ENCODE measurements at regions not wholly inside any gene's neighbourhood (a gene's known extent, or its start where the extent isn't known, plus 50 kb on each side); places are given as distances from the start of the nearest gene placed in this dataset.
"Not testable (repeated sequence)": the region's sequence is repeated elsewhere in the genome, so short reads cannot be mapped to it uniquely, and the experiment has no call there.

DNA sequence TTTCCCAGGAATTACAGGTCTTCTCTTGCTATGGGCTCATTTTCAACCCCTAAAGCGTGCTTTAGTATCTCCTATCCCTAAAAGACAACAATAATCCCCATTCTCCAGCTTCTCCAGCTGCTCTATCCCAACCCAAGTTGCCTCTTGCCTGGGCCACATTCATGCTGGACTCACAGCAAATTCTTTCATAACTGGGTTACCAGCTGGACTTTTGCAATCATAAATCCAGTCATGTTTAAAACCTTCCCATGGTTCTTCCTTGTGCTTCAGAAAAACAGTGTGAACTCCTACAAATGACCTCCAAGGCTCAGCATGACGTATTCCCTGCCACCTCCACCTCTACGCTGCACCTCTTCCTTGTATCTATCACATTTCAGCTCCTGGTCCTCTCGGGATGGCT, 346.9 kb downstream of the GADD45G start:
- no peak for DNase-seq

DNA sequence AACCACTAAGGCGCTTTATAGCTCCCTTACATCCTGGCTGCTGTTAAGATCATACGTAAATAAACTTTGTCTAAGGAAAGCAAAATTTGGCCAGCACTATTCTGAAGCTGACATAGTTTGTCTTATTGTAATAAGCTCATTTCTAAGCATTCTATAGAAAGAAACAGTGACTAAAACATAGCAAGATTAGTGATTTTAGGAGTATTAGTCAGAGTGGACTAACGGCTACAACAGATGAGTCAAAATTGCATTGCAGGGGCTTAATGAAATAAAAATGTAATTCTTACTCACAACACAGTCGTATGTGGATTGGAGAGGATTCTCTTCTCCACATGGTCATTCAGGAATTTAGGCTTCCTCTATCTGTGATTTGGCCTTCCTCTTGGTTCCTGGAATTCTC, 347.6 kb downstream of the GADD45G start:
- DNase-seq: no peak

DNA sequence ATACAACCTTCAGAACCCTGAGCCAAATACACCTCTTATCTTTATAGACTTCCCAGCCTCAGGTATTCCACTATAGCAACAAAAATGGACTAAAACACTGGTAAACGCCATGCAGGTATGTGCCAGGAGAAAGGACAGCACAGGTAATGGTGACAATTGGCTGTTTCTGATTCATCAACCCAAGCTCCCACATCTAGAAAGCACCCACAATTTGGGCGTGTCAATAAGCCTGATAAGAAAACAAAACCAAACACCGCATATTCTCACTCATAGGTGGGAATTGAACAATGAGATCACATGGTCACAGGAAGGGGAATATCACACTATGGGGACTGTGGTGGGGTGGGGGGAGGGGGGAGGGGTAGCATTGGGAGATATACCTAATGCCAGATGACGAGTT, 348.5 kb downstream of the GADD45G start:
- DNase-seq: not testable (repeated sequence)

DNA sequence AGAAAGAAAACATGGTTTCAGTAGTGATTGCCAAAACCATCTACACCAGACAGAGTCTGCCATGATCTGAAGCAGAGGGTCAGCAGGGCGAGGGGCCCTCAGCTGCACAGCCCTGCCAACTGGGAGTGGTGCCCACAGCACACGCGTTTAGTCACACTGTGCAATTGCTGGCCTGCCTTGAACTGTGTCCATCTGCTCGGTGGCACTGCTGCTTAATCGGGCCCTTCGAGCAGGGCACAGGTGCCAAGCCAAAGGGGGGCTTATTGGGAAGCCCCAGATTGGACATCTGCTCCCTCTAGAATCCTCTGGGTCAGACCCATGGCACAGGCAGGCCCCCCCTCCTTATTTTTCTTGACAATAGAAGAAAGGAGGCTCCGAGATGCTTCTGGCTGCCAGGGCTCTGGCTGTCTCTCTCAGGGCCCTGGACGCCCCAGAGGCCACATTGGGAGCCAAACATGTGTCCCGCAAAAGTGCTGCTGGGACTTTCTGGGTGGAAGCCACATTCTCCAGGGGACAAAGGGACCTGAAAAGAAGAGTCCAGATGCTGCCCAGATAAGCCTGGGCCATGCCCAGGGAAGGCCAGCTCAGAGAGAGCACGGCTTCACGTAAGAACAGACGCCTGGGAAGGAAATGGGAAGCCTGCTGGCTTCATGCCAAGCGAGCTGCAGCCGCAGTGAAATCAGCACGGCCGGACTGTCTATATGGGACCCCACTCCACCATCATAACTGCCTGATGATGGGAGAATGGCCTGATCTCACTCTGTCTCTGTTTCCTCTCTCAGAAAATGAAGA, 349.2 kb downstream of the GADD45G start:
- peak; percentile 56 for DNase-seq

DNA sequence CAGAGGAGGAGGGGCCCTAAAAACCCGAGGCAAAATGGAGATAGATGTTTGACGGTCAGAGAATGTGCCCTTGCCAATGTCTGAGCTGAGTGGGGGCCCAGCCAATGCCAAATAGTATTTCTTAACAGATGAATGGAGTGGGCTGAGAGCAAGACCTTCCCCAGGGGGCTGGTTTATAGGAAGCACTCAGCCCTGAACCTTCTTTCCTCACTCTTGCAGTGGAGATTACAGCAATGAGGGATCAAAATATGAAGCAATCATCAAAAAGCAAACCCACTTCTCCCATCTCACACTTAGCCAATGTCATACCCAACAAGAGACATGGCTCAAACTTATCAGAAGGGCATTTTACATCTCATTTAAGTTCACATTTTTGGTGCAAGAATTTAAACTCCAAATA, 350.3 kb downstream of the GADD45G start:
- DNase-seq: no peak

DNA sequence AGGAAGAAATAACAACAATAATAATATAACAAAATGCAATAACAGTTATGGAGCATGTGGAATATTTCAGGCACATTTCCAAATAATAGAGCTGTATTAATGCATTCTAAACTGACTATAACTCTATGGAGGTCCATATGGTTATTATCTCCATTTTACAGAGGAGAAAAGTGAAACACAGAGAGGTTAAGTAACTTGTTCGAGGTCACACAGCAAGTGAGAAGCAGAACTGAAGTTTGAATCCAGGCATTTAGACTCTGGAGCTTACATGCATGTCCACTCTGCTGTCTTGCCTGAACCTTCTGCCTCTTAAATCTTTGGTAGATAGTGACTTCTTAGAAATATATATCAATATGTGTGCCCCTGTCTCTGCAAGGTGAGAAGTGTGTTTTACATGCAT, 350.8 kb downstream of the GADD45G start:
- no peak for DNase-seq

DNA sequence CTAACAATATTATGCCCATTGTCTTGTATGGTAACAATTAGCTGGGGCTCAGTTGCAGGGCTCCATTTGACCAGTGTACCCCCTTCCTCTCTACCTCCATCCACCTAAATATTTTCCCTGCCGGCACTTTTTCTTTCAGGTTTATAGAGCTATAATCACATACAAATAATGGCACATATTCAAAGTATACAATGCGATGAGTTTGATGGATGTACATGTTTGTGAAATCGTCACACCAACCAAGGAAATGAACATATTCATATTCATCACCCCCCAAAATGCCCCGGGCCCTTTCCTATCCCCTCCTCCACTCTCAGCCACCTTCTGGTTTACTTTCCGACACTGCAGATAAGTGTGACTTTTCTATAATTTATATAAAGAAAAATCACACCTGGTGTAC, 351.5 kb downstream of the GADD45G start:
- no peak for DNase-seq

DNA sequence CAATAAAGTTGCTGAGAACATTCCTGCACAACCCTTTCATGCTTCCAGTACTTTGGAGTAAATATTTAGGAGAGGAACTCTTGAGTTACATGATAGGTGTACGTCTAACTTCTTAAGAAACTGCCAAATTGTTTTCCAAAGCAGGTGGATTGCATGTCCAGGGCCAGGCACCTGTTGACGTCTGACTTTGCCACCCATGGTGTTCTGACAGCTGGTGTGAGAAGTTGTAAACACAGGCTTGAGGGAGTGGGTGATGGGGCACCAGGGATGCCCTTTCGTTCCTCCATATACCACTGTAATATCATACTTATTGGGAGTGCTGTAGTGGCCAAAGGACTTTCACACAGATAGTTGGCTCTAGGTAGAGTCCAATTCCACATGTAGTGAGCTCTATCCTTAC, 352.1 kb downstream of the GADD45G start:
- DNase-seq: no peak

DNA sequence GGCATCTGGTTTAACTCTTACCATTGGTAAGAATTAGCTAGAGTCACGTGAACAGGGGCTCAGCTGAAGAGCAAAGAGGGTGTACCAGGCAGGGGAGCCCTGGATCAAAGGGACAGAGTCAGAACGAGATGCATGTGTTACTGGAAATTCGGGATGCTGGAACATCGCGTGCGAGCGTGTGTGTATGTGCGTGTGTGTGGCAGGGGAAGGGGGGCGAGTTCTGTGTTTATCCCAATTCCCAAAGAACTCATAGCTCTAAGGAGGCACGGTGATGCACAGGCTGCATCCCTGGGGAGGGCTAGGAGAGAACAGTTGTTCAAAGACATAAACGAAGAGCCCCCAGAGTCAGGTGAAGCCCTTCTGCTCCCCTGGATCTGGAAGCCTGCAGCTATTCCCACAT, 353.3 kb downstream of the GADD45G start:
- DNase-seq: no peak

DNA sequence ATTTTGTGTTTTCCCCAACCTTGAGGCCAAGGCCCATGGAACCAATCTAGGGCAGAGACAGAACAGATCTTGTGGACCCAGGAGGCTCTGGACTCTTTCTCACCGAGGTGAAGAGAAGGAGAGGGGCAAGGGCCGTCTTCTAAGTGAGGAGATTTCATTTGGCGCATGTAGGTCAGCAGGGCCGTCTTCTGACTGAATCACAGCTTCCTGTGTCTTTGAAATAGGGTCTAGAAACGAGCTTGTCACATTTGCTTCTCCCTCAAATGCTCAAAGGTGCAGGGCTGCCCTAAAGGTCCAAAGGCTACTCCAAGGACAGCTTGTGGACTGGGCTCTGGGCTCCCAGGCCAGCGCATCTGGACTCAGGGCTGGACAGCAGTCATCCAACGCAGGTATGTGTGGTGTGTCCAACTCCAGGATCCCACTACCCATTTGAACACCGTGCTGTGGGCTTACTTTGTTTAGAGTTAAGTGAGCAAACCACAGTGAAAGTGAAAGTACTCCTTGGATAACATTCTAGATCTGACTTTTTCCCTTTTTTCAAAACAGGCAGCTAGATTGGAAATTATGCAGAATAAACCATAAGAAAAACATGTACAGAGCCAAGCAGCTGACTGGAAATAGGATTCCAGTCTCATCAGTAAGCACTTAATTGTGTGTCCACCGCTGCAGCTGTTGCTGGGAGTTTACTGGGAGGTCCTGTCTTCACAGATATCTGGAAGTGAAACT, 357.0 kb downstream of the GADD45G start:
- DNase-seq: no peak

DNA sequence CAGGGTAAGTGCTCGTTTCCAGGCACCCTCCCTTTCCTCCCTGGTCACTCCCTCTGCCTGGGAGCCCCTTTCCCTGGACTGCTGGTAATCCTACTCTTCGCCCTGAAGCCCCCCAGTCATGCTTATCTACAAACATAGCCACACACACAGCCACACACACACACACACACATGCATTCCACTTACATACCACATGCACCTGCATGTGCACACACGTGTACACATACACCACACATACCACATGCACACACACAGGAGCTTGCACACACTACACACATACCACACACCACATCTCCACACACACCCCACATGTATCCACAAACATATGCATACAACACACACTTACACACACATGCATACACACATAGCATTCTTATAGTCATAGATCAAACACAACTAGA, 358.5 kb downstream of the GADD45G start:
- no peak for DNase-seq

DNA sequence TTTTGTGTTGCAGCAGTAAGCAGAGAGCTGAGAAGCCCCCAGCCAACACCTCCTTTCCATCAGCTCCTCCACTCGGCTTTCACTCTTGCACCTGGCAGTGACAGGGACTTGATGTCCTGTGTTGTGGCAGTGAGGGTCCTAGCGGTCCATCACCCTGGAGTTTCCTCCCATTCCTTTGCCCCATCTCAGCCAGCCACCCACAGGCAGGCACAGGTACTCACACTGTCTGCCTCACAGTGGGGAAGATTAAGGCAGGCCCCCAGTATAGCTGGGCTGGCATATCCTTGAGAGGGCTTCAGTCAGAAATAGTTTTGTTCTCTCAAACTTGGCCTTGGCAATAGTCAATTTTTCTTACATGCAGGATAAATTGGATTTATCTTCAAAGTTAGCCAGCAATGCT, 362.7 kb downstream of the GADD45G start:
- DNase-seq: no peak

DNA sequence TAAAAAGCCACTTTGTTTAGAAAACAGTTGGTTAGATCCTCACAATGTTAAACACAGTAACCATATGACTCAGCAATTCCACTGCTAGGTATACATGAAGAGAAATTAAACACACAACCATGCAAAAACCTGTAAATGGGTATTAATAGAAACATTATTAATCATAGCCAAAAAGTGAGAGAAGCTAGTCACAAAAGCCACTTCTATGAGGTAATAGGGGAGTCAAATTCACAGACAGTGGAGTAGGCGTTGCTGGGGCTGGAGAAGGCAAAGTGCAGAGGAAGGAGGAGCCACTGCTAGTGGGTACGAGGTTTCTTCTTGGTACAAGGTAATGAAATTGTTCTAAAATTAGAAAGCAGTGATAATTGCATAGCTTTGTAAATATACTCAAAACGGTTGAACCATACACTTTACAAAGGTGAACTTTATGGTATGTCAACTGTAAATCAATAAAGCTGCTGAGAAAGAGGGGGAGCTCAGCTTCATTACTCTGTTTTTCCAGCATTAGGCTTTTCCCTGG, 364.4 kb downstream of the GADD45G start:
- no peak for DNase-seq

DNA sequence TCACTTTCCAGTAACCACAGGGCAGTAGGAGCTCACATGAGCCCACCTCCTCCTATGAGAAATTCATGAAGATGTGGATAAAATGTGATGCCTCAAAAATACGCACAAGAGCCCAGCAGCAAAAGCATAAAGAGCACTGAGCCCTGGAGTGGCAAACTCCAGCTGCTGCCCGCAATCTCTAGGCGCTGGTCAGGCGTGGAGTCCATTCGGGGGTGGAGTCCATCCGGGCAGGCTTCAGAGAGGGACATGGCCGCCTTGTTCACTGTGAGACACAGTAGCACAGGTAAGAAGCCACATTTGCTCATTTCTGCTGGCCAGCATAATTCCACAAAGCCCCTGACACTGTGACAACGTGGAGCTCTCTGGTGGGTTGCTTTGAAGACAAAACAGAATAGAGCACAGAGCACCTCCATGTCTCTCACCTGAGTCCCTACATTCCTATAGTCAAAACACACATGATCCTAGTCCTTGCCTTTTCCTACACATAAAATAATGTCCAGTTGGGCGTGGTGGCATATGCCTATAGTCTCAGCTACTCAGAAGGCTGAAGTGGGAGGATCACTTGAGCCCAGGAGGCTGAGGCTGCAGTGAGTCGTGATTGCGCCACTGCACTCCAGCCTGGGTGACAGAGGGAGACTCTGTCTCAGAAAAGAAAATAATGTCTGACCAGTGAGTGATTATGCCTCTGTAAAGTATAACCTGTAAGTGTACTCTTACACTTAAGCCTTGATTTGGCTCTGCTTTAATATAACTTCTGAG, 365.2 kb downstream of the GADD45G start:
- no peak for DNase-seq

DNA sequence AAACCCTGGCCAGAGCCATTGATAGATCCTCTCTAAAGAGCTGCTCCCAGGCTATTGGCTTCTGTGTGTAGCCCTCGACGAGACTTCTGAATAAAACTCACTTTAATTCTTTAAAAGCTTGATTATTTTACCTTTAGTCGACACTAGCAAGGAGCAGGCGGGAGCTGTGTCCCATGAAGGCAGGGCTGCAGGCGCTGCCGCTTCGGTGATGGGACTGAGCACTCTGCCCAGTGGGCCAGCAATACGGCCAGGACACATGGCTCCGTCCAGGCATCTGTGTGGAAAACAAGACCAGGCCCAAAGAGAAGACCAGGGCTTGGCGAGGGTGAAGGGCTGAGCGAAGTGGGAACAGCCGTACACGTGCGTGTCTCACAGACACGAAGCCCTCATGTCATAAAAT, 365.9 kb downstream of the GADD45G start:
- DNase-seq: no peak

DNA sequence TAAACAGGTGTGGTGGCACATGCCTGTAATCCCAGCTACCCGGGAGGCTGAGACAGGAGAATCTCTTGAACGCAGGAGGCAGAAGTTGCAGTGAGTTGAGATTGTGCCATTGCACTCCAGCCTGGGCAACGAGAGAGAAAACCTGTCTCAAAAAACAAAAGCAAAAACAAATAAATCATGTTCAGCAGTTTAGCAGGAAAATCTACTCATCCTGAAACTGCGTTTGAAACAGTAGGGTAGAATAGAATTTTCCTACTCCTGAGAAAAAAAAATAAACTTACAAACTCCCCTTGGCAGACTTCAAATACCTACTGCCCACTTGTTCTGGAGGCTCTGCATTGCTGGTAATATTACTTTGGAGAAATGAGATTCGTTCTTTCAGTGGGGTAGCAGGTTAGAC, 367.7 kb downstream of the GADD45G start:
- no peak for DNase-seq

DNA sequence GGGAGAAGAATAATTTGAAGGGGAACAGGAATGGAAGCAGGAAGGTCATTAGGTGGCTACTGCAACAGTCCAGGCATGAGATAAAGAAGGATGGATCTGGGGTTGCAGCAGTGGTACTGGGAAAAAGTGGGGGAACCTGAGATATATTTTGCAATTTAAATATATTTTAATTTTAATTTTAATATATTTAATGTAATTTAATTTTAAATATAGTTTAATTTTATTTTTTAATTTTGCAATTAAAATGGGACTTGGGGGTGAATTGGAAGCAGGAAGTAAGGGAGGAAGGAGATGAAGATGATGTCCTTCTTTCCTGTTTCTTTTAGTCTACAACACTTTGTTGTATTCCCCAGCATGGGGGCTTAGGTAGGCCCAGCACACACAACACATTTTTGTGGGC, 369.8 kb downstream of the GADD45G start:
- no peak for DNase-seq

DNA sequence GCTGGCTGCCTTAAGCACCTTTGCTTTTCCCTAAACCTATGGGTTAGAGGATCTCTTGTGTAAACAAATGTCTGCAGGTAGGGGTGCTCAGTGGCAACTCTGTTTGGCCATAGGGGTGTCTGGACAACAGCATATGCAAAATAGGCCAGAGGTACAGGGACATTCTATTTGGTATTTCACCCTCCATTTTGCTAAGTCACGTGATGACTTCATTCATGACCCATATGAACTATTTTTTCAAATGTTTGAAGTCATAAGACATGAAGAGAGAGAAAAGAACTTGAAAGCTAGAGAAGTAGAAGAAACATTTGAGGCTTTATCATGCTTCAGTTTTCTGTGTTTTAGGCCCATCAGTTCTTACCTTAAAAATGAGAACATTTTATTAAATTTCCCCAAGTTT, 370.2 kb downstream of the GADD45G start:
- DNase-seq: no peak

DNA sequence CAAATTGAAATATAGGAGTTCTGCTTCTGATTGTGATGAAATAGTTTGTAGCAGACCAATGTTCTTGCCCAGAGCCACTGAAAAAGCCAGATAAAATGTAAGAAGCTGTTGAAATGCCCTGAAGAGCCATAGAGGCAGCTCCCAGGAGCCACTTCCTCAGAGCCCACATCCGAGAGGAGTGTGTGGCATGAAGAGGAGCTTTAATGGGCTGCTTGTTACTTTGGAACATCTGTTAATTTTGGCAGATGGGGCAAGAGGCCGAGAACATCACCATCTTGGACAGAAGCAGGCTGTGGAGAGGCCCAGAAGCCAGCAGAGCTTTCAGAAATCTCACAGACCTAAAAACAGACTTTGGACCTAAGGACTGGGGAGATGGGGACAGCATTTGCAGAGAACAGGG, 370.8 kb downstream of the GADD45G start:
- no peak for DNase-seq

DNA sequence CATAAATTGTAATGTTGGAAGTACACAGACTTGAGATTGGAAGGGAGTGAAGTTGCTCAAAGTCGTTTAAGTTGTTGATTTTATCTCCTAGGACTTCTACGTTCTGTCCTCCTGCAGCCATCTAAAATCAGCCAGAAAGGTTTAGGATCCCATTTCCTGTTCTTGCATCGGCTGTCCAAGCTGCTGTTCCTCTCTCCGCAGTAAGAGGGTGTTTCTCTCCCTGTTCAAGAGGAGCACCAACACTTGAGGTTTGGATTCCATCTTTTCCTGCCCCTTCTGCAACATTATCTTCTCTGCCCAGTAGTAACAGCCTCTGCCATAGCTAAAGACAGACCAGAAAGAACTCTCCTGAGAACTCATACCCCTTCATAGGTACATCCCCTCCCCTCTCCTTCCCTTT, 373.4 kb downstream of the GADD45G start:
- DNase-seq: no peak

DNA sequence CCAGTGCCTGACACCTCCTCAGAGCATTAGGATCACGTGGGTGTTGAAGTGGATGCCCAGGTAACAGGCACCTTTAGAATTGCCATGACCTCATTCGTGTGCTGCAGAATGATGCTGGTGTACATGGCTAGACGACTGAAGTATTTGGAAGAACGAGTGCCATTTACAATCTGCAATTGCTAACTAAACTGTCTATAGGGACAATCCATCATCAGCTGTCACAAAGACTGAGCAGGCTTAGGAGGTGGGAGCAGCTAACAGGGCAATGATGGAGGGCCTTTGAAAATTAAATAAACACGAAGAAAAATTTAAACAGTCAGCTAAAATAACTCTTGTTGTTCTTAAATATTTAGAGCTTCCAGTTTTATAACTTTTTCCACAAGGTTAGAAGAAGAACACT, 375.8 kb downstream of the GADD45G start:
- no peak for DNase-seq

DNA sequence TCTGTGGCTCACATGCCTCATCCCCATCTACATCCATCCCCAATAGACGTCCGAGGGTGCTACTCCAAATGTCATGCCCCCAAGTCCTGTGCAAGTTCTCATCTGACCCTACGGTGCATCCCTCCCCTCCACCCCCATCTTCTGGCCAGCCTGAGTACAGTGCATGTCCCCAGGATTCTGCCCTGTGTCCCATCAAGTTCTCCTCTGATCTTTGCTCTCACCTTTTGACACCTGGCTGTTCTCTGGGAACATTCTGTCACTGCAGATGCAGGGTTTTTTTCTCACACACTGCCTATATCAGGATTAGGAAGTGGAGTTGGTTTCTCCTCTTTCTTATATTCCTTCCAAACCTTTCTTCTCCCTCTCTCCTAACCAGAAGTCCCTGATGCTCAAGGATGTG, 377.2 kb downstream of the GADD45G start:
- DNase-seq: no peak

DNA sequence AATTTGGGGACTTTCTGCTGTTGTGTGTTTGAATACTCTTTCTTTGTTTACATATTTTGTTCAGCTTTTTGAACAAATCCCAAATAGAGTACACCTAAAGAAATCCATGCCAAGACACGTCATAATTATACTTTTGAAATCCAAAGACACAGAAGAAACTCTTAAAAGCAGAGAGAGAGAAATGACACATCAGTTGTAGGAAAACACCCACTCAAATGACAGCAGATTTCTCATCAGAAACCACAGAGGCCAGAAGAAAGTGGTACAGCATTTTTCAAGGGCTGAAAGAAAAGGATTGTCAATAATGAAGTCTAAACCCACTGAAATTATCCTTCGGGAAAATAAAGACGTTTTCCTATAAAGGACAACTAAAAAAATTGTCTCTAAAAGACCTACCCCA, 378.6 kb downstream of the GADD45G start:
- no peak for DNase-seq

DNA sequence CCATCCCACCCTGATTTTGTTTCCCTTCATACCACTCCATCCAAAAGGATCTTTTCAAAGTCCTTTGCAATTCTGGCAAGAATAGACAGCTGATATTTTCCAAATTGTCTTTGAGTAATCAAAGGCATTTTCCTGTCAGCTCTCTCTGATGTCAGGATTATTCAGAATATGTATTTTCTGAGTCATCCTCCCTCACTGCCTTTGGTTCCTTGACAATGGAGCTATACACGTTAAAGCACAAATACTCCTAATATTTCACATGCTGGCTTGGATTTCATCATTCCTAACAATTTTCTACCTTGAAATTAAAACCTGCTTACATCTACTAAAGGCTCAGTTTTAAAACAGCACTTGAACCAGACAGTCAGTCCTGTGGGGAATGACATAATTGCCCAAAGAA, 379.4 kb downstream of the GADD45G start:
- DNase-seq: no peak
